Breast epithelium (tissue), 3 donors: ENCODE measurements at regions not wholly inside any gene's neighbourhood (a gene's known extent, or its start where the extent isn't known, plus 50 kb on each side); places are given as distances from the start of the nearest gene placed in this dataset.

Experiments used
- POLR2A ChIP-seq: fragments of 450-650 bp; IDR thresholded peaks from one replicate; pipeline ENCODE4 v1.6.1; 2016; ENCODE audit warnings: antibody characterized with exemption, mild to moderate bottlenecking, moderate library complexity
- TF ChIP-seq, protein P1 (sequence below), 3 donors: fragments of 450-650 bp; IDR thresholded peaks; one replicate each; pipeline ENCODE4 v1.5.1; 2016 to 2017; ENCODE audit warnings: antibody characterized with exemption in 3 of 3, mild to moderate bottlenecking in 3 of 3, moderate library complexity in 3 of 3

DNA sequence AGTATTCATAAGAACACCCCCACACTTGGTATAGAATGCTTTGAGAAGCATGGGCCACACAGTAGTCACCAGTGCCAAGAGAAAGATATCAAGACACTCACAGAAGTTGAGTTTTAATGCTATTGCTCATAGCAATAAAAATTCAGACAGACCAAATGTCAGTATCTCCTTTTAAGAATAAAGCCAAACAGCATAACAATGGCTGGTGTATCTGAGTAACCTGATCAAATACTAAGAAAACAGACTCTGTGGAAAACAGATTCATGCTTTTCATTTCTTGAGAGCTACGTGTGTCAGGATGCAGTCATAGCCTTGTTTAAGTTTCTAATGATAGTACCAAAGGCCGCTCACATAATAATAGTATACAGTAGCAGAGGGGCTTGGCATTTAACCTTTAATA lies 778.5 kb downstream of the MECOM start:
- TF ChIP-seq POLR2A: no peak
- TF ChIP-seq, protein P1, sequence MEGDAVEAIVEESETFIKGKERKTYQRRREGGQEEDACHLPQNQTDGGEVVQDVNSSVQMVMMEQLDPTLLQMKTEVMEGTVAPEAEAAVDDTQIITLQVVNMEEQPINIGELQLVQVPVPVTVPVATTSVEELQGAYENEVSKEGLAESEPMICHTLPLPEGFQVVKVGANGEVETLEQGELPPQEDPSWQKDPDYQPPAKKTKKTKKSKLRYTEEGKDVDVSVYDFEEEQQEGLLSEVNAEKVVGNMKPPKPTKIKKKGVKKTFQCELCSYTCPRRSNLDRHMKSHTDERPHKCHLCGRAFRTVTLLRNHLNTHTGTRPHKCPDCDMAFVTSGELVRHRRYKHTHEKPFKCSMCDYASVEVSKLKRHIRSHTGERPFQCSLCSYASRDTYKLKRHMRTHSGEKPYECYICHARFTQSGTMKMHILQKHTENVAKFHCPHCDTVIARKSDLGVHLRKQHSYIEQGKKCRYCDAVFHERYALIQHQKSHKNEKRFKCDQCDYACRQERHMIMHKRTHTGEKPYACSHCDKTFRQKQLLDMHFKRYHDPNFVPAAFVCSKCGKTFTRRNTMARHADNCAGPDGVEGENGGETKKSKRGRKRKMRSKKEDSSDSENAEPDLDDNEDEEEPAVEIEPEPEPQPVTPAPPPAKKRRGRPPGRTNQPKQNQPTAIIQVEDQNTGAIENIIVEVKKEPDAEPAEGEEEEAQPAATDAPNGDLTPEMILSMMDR (IDR thresholded peaks at IDR 0.05): no peak
